SK-N-DZ (cell line): ENCODE measurements at regions not wholly inside any gene's neighbourhood (a gene's known extent, or its start where the extent isn't known, plus 50 kb on each side); places are given as distances from the start of the nearest gene placed in this dataset.
A peak's percentile ranks its signal among the peaks of the same experiment; 100 is the strongest.
"Not testable (repeated sequence)": the region's sequence is repeated elsewhere in the genome, so short reads cannot be mapped to it uniquely, and the experiment has no call there.

Experiments used
- DNase-seq: peaks from one replicate; pipeline ENCODE4 v3.0.0-alpha.2; 2015; ENCODE audit warnings: low spot score

- DNase-seq: no peak
Measured at GRCh38 chr1:55786396-55786795, 571.2 kb upstream of the USP24 start.

DNA sequence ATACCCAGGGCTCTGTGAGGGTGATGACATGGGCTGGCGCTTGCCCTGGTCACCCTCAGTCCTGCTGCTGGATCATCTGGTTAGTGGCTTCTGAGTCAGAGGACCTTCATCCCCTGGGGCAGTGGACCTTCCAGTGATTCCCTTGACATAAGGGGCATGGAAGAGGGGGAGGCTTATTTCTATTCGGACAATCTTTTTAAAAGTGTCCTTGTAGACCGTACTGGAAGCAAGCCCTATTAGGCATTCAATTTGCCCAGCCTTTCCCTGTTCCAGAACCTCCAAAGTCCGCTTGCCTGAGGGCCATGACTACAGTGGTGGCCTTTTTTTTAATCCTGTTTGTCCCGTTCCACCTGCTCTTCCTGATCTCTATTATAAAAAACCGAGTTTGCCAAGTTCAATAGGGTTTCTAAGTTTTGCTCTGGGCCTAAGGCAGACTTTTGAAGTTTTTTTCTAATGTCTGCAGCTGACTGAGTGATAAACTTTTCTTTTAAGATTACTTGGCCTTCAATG is 569.8 kb upstream of the USP24 start:
- not testable (repeated sequence) for DNase-seq

GRCh38 chr1:55781944-55782482 is 566.8 kb upstream of the USP24 start:
- DNase-seq: no peak

GRCh38 chr1:55781003-55781402 is 565.8 kb upstream of the USP24 start:
- DNase-seq: no peak

- DNase-seq: no peak
Measured at GRCh38 chr1:55777545-55777944, 562.4 kb upstream of the USP24 start.

DNA sequence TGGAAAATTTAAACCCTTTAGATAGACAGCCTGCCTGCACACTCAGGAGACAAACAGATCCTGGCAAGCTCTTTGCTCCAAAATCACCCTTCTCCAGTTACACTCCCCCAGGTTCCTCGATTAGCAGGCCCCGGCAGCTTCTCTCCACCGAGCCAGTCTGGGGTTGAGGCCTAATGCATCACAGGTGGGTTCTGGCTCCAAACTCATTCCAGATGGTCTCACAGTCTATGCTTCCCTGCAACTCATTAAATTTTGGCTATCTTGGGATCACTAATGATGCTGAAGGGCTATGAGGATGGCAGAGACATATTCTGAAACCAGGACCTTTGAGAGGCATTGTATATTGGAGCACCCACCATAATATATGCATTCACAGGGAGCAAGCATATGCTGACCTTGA is 559.8 kb upstream of the USP24 start:
- DNase-seq: peak; percentile 46

GRCh38 chr1:55774446-55774845 is 559.3 kb upstream of the USP24 start:
- no peak for DNase-seq

DNA sequence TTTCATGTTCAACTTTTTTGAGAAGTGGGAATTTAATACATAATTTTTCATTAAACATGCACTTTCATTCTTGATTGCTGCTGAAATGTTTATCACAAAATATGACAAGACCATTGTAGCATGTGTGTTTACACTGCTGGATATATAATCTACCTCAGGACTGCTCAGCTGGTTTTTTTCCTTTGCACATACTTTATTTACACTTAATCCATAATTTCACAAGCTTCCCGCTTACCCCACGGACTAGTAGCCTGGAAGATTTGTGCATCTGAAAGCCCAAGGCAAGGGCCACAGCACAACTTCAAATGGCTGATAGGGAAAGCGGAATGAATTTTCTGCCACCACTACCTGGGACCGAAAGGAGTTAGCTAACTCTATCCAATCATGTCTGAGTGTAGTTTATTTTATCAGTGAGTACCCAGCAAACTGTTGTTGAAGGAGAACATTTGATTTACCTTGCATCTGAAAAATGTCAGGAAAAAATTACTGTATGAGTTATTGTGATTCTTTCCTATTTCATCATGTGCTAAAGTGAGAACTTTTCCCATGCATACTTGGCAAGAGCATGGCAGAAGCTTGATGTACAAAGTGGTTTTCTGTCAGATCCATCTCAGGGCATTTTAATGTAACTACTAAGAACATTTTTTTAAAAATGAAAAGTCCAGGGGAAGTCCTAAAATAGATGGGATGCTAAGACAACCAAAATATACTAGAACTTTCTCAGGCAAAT is 558.2 kb upstream of the USP24 start:
- no peak for DNase-seq

DNA sequence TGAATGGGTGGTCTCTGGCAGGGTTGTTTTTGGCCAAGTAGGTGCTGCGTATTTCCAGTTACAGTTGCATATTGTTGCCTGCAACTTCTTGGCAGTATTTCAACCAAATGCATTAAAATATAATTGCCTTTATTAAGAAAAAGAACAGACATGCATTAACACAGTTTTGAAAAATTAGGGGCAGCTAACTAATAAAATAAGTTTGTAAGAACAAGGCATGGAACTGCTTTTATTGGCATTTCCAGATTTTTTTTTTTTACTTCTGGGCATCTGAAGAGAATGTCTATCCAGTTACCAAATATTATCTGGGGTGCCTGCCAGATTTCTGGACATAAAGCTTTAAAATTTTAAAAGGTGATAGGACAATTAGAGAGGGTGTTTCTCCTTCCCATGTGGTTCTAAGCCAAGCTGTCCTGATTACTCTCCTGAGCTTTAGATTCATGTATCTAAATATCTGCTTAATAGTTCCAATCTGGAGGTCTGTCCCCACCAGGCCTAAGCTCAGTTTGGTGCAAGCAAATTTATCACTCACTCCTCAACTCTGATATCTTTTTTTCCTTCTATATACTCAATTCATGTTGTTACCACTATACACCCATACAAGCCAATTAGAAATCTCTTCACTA is 553.3 kb upstream of the USP24 start:
- no peak for DNase-seq

DNA sequence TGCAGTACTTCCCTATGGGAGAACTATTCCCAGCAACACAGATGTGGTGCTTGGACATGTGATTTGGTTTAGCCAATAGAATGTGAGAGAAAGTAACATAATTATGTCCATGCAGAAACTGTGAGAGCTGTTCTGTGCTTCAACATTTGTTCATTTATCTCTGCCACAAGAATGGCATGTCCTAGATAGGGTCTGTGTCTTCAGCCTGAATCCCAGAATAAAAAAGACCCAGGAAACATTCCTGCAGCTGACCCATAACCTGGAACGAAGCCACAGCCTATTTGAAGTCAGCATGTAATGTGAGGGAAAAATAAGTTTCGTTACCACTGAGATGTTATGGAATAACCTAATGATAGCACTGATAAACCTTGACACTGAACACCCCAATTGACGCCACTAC is 552.0 kb upstream of the USP24 start:
- no peak for DNase-seq

DNA sequence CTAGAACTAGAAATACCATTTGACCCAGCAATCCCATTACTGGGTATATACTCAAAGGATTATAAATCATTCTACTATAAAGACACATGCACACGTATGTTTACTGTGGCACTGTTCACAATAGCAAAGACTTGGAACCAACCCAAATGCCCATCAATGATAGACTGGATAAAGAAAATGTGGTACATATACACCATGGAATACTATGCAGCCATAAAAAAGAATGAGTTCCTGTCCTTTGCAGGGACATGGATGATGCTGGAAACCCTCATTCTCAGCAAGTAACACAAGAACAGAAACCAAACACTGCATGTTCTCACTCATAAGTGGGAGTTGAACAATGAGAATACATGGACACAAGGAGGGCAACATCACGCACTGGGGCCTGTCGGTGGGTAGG is 550.3 kb upstream of the USP24 start:
- DNase-seq: not testable (repeated sequence)

DNA sequence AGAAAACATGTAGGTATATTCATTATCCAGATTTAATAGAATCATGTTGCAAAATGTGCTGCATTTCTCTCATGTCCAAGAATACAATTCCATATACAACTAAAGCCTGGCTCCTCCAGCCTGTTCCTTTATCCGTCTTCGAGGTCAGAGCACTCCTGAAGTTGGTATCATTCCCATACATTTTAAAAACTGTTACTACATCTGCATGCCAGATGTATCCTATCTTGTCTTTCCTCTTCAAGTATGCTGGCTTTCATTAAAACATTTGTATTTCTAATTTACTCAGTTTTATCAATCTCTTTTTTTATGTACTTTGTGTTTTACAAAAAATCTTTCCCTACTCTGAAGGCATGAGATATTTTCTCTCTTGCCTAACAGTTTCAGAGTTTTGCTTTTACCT is 536.6 kb upstream of the USP24 start:
- no peak for DNase-seq

DNA sequence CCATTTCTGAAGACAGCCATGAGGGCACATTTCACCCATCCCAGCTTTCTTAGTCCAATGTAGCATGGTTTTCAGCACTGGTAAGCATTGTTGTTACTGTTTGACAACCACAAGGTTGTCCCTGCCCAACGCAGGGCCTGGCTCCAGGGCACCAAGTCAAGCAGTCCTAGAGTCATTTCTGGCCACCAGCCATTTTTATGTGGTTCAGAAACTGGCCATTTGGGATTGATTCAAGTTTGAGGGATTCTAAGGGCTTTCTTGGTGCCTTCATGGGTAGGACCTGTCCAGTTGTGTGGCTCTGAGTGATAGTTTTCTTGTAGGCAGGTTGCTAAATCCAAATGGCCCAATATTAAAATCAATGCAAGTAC is 535.4 kb upstream of the USP24 start:
- no peak for DNase-seq

DNA sequence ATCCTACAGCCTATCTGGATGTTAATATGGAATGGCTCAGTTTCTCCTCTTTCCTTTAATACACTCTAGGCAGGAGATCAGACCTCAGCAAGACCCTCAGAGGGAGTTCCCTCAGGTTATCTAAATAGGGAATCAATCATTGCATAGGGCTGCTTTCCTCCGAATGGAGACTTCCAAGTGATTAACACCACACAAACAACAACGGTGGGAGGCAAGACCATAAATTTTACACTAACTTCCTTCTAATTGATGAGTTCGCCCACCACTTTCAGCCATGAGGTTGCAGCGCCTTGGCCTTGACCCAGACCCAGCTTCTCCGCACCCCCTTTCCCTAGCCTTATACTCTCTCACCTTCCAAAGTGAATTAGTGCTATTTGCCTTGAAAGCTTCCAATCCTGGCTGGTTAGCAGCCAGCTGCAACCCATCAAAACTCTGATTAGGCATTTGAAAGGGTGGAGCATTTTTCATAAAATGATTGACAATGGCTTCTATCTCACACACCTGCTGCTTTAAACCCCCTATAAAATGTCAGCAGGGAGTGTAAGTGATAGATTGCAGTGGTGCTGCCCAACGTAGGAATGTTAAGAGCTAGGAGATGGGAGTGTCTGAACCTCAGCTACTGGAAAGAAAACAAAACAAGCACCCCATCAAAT is 534.9 kb upstream of the USP24 start:
- DNase-seq: peak; percentile 77

- no peak for DNase-seq
Measured at GRCh38 chr1:55747408-55747841, 532.3 kb upstream of the USP24 start.

- no peak for DNase-seq
Measured at GRCh38 chr1:55746710-55747109, 531.5 kb upstream of the USP24 start.

DNA sequence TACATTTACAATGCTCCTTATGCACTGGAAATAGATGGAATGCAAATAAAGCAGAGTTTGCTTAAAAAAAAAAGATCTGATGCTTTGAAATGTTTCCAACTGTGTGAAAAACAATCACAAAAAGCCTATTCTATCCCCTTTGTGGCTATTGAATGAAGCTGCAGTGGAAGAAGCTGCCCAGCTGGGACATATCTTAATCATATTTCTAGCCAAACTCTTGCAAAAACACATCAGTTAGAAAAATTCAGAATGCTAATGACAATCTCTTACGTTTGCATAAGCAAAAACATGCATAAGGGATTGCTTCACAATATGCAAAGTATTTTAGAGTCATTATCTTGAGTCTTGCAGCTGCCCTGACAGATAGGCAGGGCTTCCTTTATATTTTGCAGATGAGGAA is 526.4 kb upstream of the USP24 start:
- no peak for DNase-seq

- no peak for DNase-seq
Measured at GRCh38 chr1:55735106-55735505, 519.9 kb upstream of the USP24 start.

DNA sequence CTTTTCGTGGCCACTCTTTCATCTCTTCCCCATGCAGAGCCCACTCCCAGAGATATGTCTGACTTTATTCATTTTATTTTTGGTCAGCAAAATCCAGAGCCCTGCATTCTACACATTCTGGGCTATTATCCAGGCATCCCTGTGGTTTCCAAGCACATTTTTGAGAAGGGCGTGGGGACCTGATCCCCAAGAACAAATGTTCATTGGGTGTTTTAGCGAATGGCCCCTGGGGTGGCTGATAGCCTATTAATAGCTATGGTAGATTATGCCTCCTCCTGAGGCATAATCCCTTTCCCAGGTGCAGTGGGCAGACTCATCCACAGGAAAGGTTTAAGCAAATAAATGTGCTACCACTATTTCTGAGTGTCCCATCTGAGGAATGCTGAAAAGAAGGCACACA is 511.8 kb upstream of the USP24 start:
- no peak for DNase-seq

- DNase-seq: no peak
Measured at GRCh38 chr1:55725378-55725777, 510.2 kb upstream of the USP24 start.

GRCh38 chr1:55724551-55725325 is 509.6 kb upstream of the USP24 start:
- no peak for DNase-seq

DNA sequence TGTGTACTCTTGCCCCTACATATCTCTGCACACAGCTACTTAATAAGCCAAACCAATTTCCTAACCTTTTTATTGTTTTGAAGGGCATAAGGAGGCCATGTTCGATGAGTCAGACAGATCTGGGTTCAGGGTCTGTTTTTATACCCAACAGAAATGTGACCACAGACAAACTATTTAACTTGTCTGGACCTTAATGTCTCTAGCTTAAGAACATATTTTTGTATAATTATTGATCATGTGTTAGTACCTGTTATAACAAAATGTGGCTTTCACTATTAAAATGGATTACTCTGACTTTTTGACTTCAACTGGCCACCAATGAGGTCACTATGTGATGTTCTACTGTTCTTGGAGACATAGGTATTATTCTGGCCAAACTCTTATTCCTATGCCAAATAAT is 507.8 kb upstream of the USP24 start:
- no peak for DNase-seq
